ENCODE measurements at regions not wholly inside any gene's neighbourhood (a gene's known extent, or its start where the extent isn't known, plus 50 kb on each side); places are given as distances from the start of the nearest gene placed in this dataset.

GRCh38 chr5:28374492-28374967 is 1336.1 kb upstream of the CDH9 start:
- no peak for TF ChIP-seq CTCF (IDR thresholded peaks at IDR 0.05; ENCODE audit: control extremely low read depth in 1 of 3, insufficient read depth in 1 of 3, low read depth in 1 of 3, low read length in 3 of 3)
- no peak for TF ChIP-seq CHD2 (IDR thresholded peaks at IDR 0.05; ENCODE audit: low read length)
- TF ChIP-seq TAF1 (IDR thresholded peaks at IDR 0.05; ENCODE audit: low read depth, low read length), result no peak
- no peak for TF ChIP-seq POLR2A (IDR thresholded peaks at IDR 0.05; ENCODE audit: control extremely low read depth in 1 of 2, low read depth in 2 of 2, low read length in 2 of 2)

Data from H1 (cell line).